ENCODE measurements at regions not wholly inside any gene's neighbourhood (a gene's known extent, or its start where the extent isn't known, plus 50 kb on each side); places are given as distances from the start of the nearest gene placed in this dataset.

GRCh38 chr5:8320244-8320643, 451.3 kb downstream of the MTRR start:
- no peak for DNase-seq

DNA sequence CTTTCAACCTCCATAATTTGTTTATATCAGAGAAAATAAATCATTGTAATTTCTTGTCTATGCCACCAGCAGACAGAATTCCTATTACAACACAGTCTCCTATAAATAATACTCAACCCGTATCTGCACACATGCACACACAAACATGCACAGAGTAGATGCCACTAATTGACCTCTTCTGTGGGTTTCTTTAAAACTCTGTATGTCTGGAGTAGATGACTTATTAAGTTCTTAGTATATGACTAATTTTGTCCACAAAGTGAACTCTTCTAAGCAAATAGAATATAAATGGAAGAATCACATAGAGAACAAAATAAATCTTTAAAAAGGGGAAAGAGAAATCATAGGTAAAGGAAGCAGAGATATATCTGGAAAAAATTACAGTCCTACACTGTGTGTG, 452.3 kb downstream of the MTRR start:
- DNase-seq: no peak

DNA sequence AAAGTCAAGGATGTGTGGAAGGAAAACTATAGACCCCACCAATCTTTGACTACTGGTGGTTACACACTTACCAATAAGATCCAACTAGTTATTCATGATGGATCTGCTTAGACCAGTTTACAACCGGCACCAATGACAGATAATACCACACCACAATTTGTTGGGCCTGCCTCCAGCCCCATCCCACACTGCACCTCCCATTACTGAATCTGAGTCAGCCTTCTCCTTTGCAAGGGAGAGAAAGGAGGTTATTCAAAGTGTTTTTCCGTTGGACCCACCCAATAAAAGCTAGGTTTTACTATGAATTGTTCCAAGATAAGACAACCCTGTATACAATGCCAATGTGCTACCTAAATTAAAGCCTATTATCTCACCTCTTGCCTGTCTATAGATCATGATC, 453.5 kb downstream of the MTRR start:
- no peak for DNase-seq

DNA sequence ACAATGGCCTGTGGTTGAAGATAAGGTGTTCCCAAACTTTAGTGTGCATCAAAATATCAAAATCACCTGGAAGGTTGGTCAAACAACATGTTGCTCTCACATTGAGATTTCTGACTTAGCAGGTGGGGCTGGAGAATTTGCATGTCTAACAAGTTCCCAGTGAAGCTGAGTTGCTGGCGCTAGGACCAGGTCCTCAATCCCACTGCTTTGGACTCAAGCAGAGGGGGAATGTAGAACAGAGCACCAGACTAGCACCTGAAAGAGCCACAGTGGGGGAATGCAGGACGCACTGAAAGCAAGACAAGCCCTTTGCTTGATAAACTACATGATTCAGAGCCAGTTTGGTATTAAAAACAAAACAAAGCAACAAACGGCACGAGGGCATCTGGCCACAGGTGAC, 458.1 kb downstream of the MTRR start:
- no peak for DNase-seq

DNA sequence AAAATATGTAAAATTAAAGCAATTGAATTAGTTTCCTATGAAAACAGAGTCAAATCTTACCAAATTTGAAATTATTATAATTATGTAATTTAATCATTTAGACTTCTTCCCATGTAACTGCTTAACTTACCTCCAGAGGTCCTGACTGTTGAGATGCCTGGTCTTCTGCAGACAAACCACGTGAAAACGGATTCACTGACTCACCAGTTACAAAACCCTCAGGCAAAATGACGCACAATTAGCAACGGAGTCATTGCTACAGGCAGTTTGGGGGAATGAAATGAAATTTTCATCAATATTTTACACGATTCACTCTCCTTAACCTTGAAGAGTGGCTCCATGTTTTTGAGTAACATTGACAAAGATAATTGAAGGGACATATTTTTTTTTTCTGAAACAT, 460.8 kb downstream of the MTRR start:
- no peak for DNase-seq

GRCh38 chr5:8332666-8333445, 463.9 kb downstream of the MTRR start:
- no peak for DNase-seq

DNA sequence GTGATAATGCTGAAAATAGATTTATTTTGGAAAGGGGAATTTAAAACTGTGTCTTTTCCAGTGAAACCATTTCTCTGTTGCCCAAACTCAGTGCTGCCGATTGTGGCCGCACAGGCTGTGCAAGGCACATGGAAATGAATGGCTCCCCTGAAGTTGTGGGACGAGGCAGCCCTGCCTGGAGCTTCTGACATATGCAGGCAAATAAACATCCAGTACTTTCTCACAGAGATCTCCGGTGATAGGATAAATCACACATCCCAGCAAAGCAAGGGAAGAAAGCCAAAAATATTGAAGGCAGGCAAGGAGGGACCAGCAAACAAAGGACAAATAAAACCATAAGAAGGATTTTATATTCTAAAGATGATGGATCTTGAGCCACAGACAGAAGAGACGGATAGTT, 464.5 kb downstream of the MTRR start:
- DNase-seq: peak in 1 of 51 donors; percentile 13

DNA sequence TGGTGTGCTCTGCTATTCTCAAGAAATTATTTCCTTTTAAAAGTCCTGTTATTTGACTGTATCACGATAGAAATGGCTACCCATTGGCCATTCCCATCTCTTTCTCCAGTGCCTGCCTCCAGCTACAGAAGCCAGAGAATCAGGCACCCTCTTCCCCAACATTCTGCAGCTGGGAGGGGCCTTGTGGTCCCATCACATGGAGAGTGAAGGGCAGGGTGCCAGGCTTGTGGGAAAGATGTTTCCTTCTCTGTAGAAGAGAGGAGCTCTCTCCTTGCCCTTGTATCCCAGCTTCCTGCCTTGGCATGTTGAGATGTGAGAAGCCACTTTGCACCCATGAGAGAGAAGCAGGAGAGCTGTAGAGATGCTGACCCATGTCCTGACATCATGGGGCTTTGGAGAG, 465.0 kb downstream of the MTRR start:
- DNase-seq: no peak

DNA sequence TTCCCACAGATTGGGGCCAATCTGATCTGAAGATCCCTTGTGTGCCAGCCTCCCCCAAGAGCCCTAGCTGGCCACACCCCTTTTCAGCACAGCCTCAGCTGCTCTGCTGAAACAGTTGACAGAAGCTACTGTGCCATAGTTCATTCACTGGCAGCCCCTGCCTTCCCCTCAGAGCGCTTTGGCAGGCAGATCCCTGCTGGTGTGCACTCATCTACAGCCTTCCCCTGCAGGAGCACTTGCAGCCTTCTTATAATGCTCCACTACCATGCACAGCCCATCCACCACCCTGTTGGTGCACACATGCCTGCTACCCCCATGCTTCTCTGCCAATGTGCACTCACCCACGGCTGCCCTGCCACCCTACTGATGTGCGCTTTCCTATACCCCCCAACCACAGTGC, 471.3 kb downstream of the MTRR start:
- no peak for DNase-seq

GRCh38 chr5:8340739-8341344, 471.9 kb downstream of the MTRR start:
- peak in 2 of 51 donors; percentile 8 to 30 for DNase-seq

GRCh38 chr5:8341406-8341805, 472.5 kb downstream of the MTRR start:
- DNase-seq: no peak

GRCh38 chr5:8347984-8348383, 479.0 kb downstream of the MTRR start:
- DNase-seq: no peak

- no peak for DNase-seq
Measured at GRCh38 chr5:8349855-8350254, 480.9 kb downstream of the MTRR start.

DNA sequence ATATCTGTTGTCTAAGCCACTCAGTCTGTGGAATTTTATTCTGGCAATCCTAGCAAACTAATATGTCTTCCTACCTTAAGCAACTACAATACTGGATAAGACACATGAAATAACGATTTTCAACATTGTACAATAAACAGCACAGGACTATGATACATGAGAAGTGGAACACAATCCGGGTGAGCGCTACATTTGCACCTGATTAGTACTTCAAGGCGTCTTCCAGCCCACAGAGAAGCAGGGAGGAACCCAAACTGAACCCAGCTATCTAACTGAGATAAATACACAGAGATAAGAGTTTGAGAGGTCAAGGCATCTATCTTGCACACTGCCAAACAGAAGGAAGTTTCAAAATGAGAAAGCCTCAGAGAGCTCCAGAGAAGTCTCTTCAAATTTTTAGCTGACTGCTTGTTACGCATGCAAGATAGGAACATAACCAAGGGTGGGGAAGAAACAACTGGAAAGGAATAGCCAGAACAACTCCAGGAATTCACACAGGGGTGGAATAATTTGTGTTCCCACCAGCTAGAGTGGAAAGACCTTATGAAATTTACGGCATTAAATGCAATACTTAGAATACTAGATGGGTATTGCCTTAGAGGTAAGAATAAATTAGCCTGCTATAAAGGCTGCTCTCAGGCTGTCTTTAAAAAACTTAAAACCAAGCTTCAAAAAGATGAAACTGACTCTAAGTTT, 481.8 kb downstream of the MTRR start:
- DNase-seq: no peak

DNA sequence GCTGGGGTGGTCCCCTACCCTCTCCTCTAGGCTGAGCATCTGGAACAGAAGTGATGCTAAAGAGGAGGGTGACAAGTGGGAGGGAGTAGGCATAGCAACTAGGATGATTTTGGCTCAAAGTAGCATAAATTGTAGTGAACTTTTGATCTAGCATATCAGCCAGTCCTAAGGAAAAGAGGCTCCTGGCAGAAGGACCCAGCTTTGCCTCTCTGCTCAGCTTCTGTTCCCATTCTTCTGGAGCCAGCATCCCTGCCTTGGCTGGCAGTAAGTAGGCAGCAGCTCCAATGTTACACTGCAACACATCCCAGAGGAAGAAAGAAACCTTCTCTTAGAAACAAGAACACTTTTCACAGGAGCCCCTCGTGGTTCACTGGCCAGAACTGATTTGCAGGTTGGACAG, 487.0 kb downstream of the MTRR start:
- peak in 1 of 51 donors; percentile 26 for DNase-seq

DNA sequence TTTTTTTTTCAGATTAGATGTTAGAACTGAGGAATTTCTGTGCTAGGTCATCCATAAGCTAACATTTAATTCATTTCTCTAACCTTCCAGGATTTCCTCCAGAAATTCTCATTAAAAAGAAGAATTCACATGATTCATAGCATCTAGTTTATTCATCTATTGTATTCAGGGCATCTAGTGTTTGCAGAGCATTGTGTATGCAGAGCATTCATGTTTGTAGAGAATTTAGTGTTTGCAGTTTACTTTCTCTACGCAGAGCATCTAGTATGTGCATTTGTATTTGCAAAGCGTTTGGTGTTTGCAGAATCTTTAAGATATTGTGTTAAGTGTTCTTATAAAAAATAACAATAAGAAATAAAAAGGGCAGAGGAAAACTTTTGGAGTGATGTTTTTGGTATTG, 491.1 kb downstream of the MTRR start:
- no peak for DNase-seq

DNA sequence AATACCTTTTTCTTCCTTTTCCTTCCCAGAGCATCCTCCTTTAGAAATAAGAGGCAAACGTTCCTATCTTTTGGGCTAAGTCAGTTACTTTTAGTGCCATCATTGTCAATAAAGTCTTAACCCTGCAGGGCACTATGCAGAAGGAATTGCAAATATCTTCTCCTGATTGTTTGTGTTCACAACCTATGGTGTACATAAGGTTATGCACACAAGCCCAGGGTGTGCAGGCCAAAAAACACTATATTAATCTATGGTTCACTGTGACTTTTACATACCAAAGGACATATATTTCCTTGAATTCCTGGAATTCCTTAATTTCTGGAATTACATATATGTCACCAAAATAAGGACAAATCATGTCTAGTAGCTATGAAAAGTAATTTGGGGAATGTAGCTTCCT, 493.5 kb downstream of the MTRR start:
- no peak for DNase-seq

DNA sequence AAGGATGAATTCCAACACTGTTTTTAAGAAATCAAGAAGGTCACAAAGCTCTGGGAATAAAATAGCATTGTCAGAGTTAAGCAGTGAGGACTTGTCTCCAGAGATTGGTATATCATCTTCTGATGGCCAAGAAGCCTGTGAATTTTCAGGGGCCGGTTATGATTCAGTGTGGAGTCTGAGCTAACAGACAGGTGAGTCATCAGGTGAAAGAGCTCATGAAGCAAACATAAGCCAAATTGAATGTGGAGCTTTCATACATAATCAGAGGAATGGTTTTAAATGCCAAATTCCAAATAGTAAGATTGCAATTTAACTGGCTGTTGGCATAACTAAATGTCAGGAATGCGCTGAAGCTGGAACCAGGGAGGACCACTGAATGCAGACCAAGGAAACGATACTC, 494.2 kb downstream of the MTRR start:
- no peak for DNase-seq

DNA sequence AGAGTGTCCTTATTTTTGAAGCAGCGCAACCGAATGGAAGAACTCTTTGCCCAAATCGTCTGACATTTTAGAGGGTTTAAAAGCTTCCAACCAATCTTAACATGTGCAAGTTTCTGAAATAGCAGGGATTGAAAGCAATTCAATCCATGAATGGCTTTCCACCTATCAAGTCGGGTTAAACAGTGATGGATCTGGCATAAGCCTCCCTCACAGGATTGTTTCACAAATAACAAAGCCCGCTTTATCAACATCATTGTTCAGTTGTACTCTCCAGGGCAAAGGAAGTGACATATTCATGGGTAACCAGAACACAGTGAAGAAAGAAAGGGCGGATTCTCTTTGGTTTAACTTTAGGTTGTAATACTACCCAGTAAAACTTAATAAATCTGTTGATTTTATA, 497.3 kb downstream of the MTRR start:
- peak in 3 of 51 donors; percentile 15 to 42 (median 15) for DNase-seq

- no peak for DNase-seq
Measured at GRCh38 chr5:8376478-8376877, 507.5 kb downstream of the MTRR start.

DNA sequence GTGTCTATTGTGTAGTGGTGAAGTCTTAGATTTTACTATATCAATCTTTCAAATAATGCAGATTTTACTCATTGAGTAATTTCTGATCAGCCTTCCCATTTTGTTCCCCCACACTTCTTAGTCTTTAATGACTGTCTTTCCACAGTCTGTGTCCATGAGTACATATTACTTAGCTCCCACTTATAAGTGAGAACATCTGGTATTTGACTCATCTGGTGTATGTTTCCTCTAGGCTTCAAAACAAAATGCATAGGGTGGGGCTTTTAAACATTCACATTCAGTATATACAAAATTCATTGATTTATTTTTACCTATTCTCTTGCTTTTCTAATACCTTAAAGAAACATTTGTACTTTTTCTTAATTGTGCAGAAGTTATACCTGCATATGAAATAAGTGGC, 513.0 kb downstream of the MTRR start:
- no peak for DNase-seq

- DNase-seq: no peak
Measured at GRCh38 chr5:8382456-8382855, 513.5 kb downstream of the MTRR start.

- peak in 1 of 51 donors; percentile 13 for DNase-seq
Measured at GRCh38 chr5:8383616-8384015, 514.7 kb downstream of the MTRR start.
